ENCODE measurements at regions not wholly inside any gene's neighbourhood (a gene's known extent, or its start where the extent isn't known, plus 50 kb on each side); places are given as distances from the start of the nearest gene placed in this dataset.

DNA sequence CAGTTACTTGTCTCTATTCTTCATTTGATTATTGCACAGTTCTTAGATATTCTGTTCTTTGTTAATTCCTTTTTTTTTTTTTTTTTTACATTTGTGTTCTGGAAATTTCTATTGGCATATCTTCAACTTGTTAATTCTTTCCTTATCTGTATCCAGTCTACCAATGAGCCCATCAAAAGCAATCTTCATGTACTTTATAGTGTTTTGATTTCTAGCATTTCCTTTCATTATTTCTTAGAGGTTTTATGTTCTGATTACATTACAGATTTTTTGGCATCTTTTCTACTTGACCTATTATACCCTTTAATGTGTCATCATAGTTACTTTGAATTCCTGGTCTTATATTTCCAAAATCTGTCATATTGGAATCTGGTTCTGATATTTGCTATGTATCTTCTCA lies 2194.8 kb downstream of the PCDH9 start:
- ChIA-PET RAD21 (ENCODE audit: unreplicated experiment) (no interaction called here), POLR2A (no interaction called here), CTCF (no interaction called here), SMC1A (ENCODE audit: uncharacterized antibody, unreplicated experiment) (no interaction called here)
- in situ Hi-C loops (cut with MboI) = no loop called here
- H3K27ac ChIP-seq (ENCODE audit: control insufficient read depth, insufficient read depth) = no peak overlapping the region
- DNase-seq (ENCODE audit: low read depth, low spot score) (no peak), FAIRE-seq (no peak), ATAC-seq (no peak)
- no peak overlapping the region for H3K4me2 ChIP-seq (ENCODE audit: control insufficient read depth, insufficient read depth)
- H3K36me3 ChIP-seq (ENCODE audit: control insufficient read depth in 2 of 2, insufficient read depth in 2 of 2, low read length in 1 of 2) = no peaks in the 10 kb centered on the region
- H3K9ac ChIP-seq (ENCODE audit: control insufficient read depth, insufficient read depth, low read length) = no peak overlapping the region
- no peaks in the 10 kb centered on the region for H3K9me3 ChIP-seq (replicated peaks; ENCODE audit: control insufficient read depth, insufficient read depth, low read length)
- no peaks in the 10 kb centered on the region for H3K79me2 ChIP-seq (ENCODE audit: control insufficient read depth, insufficient read depth, low read length)
- H3K27me3 ChIP-seq (replicated peaks in 1 of 2; ENCODE audit: control insufficient read depth in 2 of 2, insufficient read depth in 2 of 2, low read length in 1 of 2) = no peaks in the 10 kb centered on the region
- H4K20me1 ChIP-seq (ENCODE audit: control insufficient read depth, insufficient read depth) = no peaks in the 10 kb centered on the region
- no peak overlapping the region for H3K4me3 ChIP-seq
- TF ChIP-seq, protein P1, sequence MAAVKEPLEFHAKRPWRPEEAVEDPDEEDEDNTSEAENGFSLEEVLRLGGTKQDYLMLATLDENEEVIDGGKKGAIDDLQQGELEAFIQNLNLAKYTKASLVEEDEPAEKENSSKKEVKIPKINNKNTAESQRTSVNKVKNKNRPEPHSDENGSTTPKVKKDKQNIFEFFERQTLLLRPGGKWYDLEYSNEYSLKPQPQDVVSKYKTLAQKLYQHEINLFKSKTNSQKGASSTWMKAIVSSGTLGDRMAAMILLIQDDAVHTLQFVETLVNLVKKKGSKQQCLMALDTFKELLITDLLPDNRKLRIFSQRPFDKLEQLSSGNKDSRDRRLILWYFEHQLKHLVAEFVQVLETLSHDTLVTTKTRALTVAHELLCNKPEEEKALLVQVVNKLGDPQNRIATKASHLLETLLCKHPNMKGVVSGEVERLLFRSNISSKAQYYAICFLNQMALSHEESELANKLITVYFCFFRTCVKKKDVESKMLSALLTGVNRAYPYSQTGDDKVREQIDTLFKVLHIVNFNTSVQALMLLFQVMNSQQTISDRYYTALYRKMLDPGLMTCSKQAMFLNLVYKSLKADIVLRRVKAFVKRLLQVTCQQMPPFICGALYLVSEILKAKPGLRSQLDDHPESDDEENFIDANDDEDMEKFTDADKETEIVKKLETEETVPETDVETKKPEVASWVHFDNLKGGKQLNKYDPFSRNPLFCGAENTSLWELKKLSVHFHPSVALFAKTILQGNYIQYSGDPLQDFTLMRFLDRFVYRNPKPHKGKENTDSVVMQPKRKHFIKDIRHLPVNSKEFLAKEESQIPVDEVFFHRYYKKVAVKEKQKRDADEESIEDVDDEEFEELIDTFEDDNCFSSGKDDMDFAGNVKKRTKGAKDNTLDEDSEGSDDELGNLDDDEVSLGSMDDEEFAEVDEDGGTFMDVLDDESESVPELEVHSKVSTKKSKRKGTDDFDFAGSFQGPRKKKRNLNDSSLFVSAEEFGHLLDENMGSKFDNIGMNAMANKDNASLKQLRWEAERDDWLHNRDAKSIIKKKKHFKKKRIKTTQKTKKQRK (IDR thresholded peaks at IDR 0.05; ENCODE audit: low read depth, low read length) = no peak
- TF ChIP-seq HDAC2 (IDR thresholded peaks at IDR 0.05) = no peak
- TF ChIP-seq, protein P2, sequence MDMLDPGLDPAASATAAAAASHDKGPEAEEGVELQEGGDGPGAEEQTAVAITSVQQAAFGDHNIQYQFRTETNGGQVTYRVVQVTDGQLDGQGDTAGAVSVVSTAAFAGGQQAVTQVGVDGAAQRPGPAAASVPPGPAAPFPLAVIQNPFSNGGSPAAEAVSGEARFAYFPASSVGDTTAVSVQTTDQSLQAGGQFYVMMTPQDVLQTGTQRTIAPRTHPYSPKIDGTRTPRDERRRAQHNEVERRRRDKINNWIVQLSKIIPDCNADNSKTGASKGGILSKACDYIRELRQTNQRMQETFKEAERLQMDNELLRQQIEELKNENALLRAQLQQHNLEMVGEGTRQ (IDR thresholded peaks at IDR 0.05; ENCODE audit: borderline replicate concordance, low read depth, low read length) = no peak
- no peak for TF ChIP-seq POLR2AphosphoS2 (IDR thresholded peaks at IDR 0.05; ENCODE audit: low read depth, low read length)
- TF ChIP-seq JUNB (IDR thresholded peaks at IDR 0.05) = no peak
- TF ChIP-seq KLF5 (IDR thresholded peaks at IDR 0.05; ENCODE audit: partially characterized antibody) = no peak
- no peak for TF ChIP-seq EZH2 (IDR thresholded peaks at IDR 0.05; ENCODE audit: borderline replicate concordance, control insufficient read depth, low read depth, low read length)
- TF ChIP-seq EGR1 (IDR thresholded peaks at IDR 0.05; ENCODE audit: borderline replicate concordance in 1 of 2, low read depth in 2 of 2, low read length in 2 of 2) = no peak
- TF ChIP-seq, protein P3, sequence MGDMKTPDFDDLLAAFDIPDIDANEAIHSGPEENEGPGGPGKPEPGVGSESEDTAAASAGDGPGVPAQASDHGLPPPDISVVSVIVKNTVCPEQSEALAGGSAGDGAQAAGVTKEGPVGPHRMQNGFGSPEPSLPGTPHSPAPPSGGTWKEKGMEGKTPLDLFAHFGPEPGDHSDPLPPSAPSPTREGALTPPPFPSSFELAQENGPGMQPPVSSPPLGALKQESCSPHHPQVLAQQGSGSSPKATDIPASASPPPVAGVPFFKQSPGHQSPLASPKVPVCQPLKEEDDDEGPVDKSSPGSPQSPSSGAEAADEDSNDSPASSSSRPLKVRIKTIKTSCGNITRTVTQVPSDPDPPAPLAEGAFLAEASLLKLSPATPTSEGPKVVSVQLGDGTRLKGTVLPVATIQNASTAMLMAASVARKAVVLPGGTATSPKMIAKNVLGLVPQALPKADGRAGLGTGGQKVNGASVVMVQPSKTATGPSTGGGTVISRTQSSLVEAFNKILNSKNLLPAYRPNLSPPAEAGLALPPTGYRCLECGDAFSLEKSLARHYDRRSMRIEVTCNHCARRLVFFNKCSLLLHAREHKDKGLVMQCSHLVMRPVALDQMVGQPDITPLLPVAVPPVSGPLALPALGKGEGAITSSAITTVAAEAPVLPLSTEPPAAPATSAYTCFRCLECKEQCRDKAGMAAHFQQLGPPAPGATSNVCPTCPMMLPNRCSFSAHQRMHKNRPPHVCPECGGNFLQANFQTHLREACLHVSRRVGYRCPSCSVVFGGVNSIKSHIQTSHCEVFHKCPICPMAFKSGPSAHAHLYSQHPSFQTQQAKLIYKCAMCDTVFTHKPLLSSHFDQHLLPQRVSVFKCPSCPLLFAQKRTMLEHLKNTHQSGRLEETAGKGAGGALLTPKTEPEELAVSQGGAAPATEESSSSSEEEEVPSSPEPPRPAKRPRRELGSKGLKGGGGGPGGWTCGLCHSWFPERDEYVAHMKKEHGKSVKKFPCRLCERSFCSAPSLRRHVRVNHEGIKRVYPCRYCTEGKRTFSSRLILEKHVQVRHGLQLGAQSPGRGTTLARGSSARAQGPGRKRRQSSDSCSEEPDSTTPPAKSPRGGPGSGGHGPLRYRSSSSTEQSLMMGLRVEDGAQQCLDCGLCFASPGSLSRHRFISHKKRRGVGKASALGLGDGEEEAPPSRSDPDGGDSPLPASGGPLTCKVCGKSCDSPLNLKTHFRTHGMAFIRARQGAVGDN (IDR thresholded peaks at IDR 0.05) = no peak
- TF ChIP-seq, protein P4, sequence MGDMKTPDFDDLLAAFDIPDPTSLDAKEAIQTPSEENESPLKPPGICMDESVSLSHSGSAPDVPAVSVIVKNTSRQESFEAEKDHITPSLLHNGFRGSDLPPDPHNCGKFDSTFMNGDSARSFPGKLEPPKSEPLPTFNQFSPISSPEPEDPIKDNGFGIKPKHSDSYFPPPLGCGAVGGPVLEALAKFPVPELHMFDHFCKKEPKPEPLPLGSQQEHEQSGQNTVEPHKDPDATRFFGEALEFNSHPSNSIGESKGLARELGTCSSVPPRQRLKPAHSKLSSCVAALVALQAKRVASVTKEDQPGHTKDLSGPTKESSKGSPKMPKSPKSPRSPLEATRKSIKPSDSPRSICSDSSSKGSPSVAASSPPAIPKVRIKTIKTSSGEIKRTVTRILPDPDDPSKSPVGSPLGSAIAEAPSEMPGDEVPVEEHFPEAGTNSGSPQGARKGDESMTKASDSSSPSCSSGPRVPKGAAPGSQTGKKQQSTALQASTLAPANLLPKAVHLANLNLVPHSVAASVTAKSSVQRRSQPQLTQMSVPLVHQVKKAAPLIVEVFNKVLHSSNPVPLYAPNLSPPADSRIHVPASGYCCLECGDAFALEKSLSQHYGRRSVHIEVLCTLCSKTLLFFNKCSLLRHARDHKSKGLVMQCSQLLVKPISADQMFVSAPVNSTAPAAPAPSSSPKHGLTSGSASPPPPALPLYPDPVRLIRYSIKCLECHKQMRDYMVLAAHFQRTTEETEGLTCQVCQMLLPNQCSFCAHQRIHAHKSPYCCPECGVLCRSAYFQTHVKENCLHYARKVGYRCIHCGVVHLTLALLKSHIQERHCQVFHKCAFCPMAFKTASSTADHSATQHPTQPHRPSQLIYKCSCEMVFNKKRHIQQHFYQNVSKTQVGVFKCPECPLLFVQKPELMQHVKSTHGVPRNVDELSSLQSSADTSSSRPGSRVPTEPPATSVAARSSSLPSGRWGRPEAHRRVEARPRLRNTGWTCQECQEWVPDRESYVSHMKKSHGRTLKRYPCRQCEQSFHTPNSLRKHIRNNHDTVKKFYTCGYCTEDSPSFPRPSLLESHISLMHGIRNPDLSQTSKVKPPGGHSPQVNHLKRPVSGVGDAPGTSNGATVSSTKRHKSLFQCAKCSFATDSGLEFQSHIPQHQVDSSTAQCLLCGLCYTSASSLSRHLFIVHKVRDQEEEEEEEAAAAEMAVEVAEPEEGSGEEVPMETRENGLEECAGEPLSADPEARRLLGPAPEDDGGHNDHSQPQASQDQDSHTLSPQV (IDR thresholded peaks at IDR 0.05) = no peak
- intact Hi-C loops (cut with micrococcal nuclease; ENCODE audit: unreplicated experiment) = no loop called here
- H3K4me1 ChIP-seq (ENCODE audit: control insufficient read depth, insufficient read depth, low read length) = no peaks in the 10 kb centered on the region
- BruUV-seq (replicated peaks) = no TSS peak
- H2AFZ ChIP-seq (ENCODE audit: control insufficient read depth, low read depth, low read length) = no peak overlapping the region
